Gastrocnemius medialis (tissue), 4 donors: ENCODE measurements at regions not wholly inside any gene's neighbourhood (a gene's known extent, or its start where the extent isn't known, plus 50 kb on each side); places are given as distances from the start of the nearest gene placed in this dataset.

Experiments
- CTCF ChIP-seq, 5 experiments: fragments of 450-650 bp in 3 of 5; fragments of 200-600 bp in 2 of 5; sonication (generic) in 2 of 5; IDR thresholded peaks in 4 of 5; conservative IDR thresholded peaks in 1 of 5; 1 replicate in 4 of 5; 2 replicates in 1 of 5; pipeline ENCODE4 v1.5.1; 2016 to 2019; ENCODE audit warnings: antibody characterized with exemption in 5 of 5, mild to moderate bottlenecking in 3 of 5, moderate library complexity in 3 of 5
- POLR2A ChIP-seq, 2 donors: fragments of 450-650 bp; IDR thresholded peaks; one replicate each; pipeline ENCODE4 v1.6.1; 2017; ENCODE audit warnings: antibody characterized with exemption in 2 of 2, mild to moderate bottlenecking in 2 of 2, moderate library complexity in 2 of 2

- TF ChIP-seq CTCF (IDR thresholded peaks at IDR 0.05 in 4 of 5, conservative IDR thresholded peaks at IDR 0.05 in 1 of 5) (no peak), POLR2A (IDR thresholded peaks at IDR 0.05) (no peak)
Observed at GRCh38 chr5:1654786-1655495, 131.2 kb upstream of the LPCAT1 start.
